ENCODE measurements at regions not wholly inside any gene's neighbourhood (a gene's known extent, or its start where the extent isn't known, plus 50 kb on each side); places are given as distances from the start of the nearest gene placed in this dataset.

GRCh38 chr18:78526275-78526674, 453.3 kb upstream of the SALL3 start:
- no peak for DNase-seq

GRCh38 chr18:78526923-78527711, 452.5 kb upstream of the SALL3 start:
- no peak for DNase-seq

- DNase-seq = no peak
These were observed 451.6 kb upstream of the SALL3 start for GRCh38 chr18:78527984-78528383.

GRCh38 chr18:78528411-78529258, 451.0 kb upstream of the SALL3 start:
- DNase-seq = no peak

GRCh38 chr18:78531637-78532036, 448.0 kb upstream of the SALL3 start:
- no peak for DNase-seq

GRCh38 chr18:78538669-78539440, 440.8 kb upstream of the SALL3 start:
- no peak for DNase-seq

GRCh38 chr18:78540636-78541529, 438.7 kb upstream of the SALL3 start:
- no peak for DNase-seq

GRCh38 chr18:78542204-78542603, 437.4 kb upstream of the SALL3 start:
- DNase-seq = no peak

- no peak for DNase-seq
These were observed 436.4 kb upstream of the SALL3 start for GRCh38 chr18:78543201-78543725.

GRCh38 chr18:78546281-78546680, 433.3 kb upstream of the SALL3 start:
- DNase-seq = no peak

- no peak for DNase-seq
These were observed 431.8 kb upstream of the SALL3 start for GRCh38 chr18:78547817-78548216.

- DNase-seq = no peak
These were observed 431.2 kb upstream of the SALL3 start for GRCh38 chr18:78548261-78549058.

GRCh38 chr18:78549971-78550370, 429.6 kb upstream of the SALL3 start:
- DNase-seq = no peak

- DNase-seq = no peak
These were observed 424.5 kb upstream of the SALL3 start for GRCh38 chr18:78554944-78555608.

- DNase-seq = no peak
These were observed 422.2 kb upstream of the SALL3 start for GRCh38 chr18:78557371-78557770.

GRCh38 chr18:78558101-78558810, 421.4 kb upstream of the SALL3 start:
- DNase-seq = no peak

- DNase-seq = no peak
These were observed 420.7 kb upstream of the SALL3 start for GRCh38 chr18:78558948-78559347.

GRCh38 chr18:78559584-78559983, 420.0 kb upstream of the SALL3 start:
- no peak for DNase-seq

- DNase-seq = no peak
These were observed 417.7 kb upstream of the SALL3 start for GRCh38 chr18:78561757-78562510.

All from NCI-H1436 (cell line).